HFFc6 (cell line): ENCODE measurements at regions not wholly inside any gene's neighbourhood (a gene's known extent, or its start where the extent isn't known, plus 50 kb on each side); places are given as distances from the start of the nearest gene placed in this dataset.

Experiments
- DNase-seq: peaks from one replicate; pipeline ENCODE4 v3.0.0-alpha.2; 2018
- H3K27ac Mint-ChIP-seq: 2 replicates; pipeline ENCODE4 v1.8.0; 2020; ENCODE audit warnings: mild to moderate bottlenecking, mixed read lengths
- H3K27me3 Mint-ChIP-seq: 2 replicates; pipeline ENCODE4 v1.8.0; 2021; ENCODE audit warnings: mild to moderate bottlenecking, moderate library complexity, mixed read lengths; ENCODE audit not compliant: insufficient read depth
- H3K36me3 Mint-ChIP-seq: 2 replicates; pipeline ENCODE4 v1.8.0; 2021; ENCODE audit warnings: low read depth, mixed read lengths
- H3K4me1 Mint-ChIP-seq: 2 replicates; pipeline ENCODE4 v1.8.0; 2020; ENCODE audit warnings: low read depth, mixed read lengths
- H3K4me3 Mint-ChIP-seq: 2 replicates; pipeline ENCODE4 v1.8.0; 2020; ENCODE audit warnings: mild to moderate bottlenecking, moderate library complexity, mixed read lengths
- H3K9me3 Mint-ChIP-seq: 2 replicates; pipeline ENCODE4 v1.8.0; 2020; ENCODE audit warnings: mild to moderate bottlenecking, mixed read lengths
- CTCF ChIP-seq: fragments of 200-600 bp; sonication (generic); IDR thresholded peaks from 2 replicates; pipeline ENCODE4 v1.5.0; 2021; ENCODE audit warnings: antibody characterized with exemption, mild to moderate bottlenecking

- H3K27ac Mint-ChIP-seq, result no peak overlapping the region
- no peaks in the 10 kb centered on the region for H3K9me3 Mint-ChIP-seq
- TF ChIP-seq CTCF, result no peak
- no peak overlapping the region for H3K4me3 Mint-ChIP-seq
- no peaks in the 10 kb centered on the region for H3K36me3 Mint-ChIP-seq
- DNase-seq, result no peak
- peaks cover 30% of the 10 kb centered on the region for H3K4me1 Mint-ChIP-seq
- H3K27me3 Mint-ChIP-seq, result no peaks in the 10 kb centered on the region
Measured at GRCh38 chr3:106229495-106230278, 360.9 kb upstream of the CBLB start.

- no peaks in the 10 kb centered on the region for H3K36me3 Mint-ChIP-seq
- H3K4me1 Mint-ChIP-seq, result peaks cover 38% of the 10 kb centered on the region
- DNase-seq, result no peak
- H3K9me3 Mint-ChIP-seq, result no peaks in the 10 kb centered on the region
- TF ChIP-seq CTCF, result no peak
- no peak overlapping the region for H3K27ac Mint-ChIP-seq
- no peak overlapping the region for H3K4me3 Mint-ChIP-seq
- no peaks in the 10 kb centered on the region for H3K27me3 Mint-ChIP-seq
Measured at GRCh38 chr3:106231086-106231485, 362.3 kb upstream of the CBLB start.

- TF ChIP-seq CTCF, result no peak
- peaks cover 6% of the 10 kb centered on the region for H3K36me3 Mint-ChIP-seq
- peaks cover 38% of the 10 kb centered on the region for H3K4me1 Mint-ChIP-seq
- peak overlapping the region; percentile 45; the same call in 1 of the 2 replicates for H3K27ac Mint-ChIP-seq
- H3K9me3 Mint-ChIP-seq, result no peaks in the 10 kb centered on the region
- H3K4me3 Mint-ChIP-seq, result no peak overlapping the region
- H3K27me3 Mint-ChIP-seq, result no peaks in the 10 kb centered on the region
- DNase-seq, result no peak
Measured at GRCh38 chr3:106232956-106233355, 364.1 kb upstream of the CBLB start.

- peaks cover 6% of the 10 kb centered on the region for H3K36me3 Mint-ChIP-seq
- no peak for DNase-seq
- no peak overlapping the region for H3K27ac Mint-ChIP-seq
- H3K4me1 Mint-ChIP-seq, result peaks cover 13% of the 10 kb centered on the region
- no peaks in the 10 kb centered on the region for H3K27me3 Mint-ChIP-seq
- H3K4me3 Mint-ChIP-seq, result no peak overlapping the region
- TF ChIP-seq CTCF, result no peak
- no peaks in the 10 kb centered on the region for H3K9me3 Mint-ChIP-seq
Measured at GRCh38 chr3:106239195-106239697, 370.4 kb upstream of the CBLB start.

GRCh38 chr3:106241593-106241992, 372.8 kb upstream of the CBLB start:
- DNase-seq, result no peak
- H3K4me1 Mint-ChIP-seq, result no peaks in the 10 kb centered on the region
- no peak for TF ChIP-seq CTCF

More at GRCh38 chr3:106241593-106241992, 372.8 kb upstream of the CBLB start:
- no peak overlapping the region for H3K4me3 Mint-ChIP-seq
- no peaks in the 10 kb centered on the region for H3K9me3 Mint-ChIP-seq
- H3K27ac Mint-ChIP-seq, result no peak overlapping the region
- H3K27me3 Mint-ChIP-seq, result no peaks in the 10 kb centered on the region
- peaks cover 6% of the 10 kb centered on the region for H3K36me3 Mint-ChIP-seq
